ENCODE measurements at regions not wholly inside any gene's neighbourhood (a gene's known extent, or its start where the extent isn't known, plus 50 kb on each side); places are given as distances from the start of the nearest gene placed in this dataset.

DNA sequence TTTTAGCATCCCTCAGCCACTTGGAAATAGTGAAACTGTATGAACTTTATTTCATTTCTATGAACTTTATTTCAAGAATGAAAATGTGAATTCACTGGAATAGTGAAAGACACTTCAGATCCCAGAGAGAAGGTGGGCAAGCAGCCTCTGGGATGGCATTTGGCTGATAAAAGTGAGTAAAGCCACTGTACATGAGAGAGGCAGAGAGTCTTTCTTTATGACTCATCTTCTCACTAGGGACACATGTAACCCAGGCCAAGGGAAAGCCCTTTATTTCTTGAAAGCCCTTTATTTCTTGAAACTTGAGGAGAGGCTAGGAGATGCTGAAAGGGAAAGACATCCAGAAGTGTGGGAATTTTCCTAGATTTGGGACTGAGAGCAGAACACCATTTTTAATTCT lies 148.9 kb upstream of the SMIM30 start:
- Histone ChIP-seq H3K4me3 (ENCODE audit: insufficient read depth, low read depth, low read length) (no peak overlapping the region), H3K4me2 (ENCODE audit: low read depth, low read length) (peak overlapping the region; percentile 50; the same call in 1 of the 2 replicates), H4K5ac (ENCODE audit: low read depth, low read length) (peak overlapping the region; percentile 84; the same call in 1 of the 2 replicates), H4K8ac (ENCODE audit: low read depth in 2 of 2, low read length in 2 of 2) (peak overlapping the region; percentile 69 to 85), H2AK9ac (replicated peaks; ENCODE audit: low read depth, low read length, poor library complexity) (no peak overlapping the region), H3K56ac (ENCODE audit: extremely low read depth, insufficient read depth, low read length) (peak overlapping the region; percentile 44; the same call in 1 of the 2 replicates), H4K20me1 (ENCODE audit: insufficient read depth, low read length) (no peaks in the 10 kb centered on the region), H3K36me3 (ENCODE audit: control insufficient read depth, insufficient read depth, low read length) (no peaks in the 10 kb centered on the region), H3K14ac (replicated peaks; ENCODE audit: low read depth, low read length) (peak overlapping the region; percentile 86), H2AFZ (replicated peaks; ENCODE audit: low read length, poor library complexity) (peak overlapping the region; percentile 64), H2BK120ac (ENCODE audit: low read depth, low read length) (peak overlapping the region; percentile 94), H3K18ac (ENCODE audit: low read depth, low read length) (peak overlapping the region; percentile 89; the same call in 1 of the 2 replicates), H2BK15ac (ENCODE audit: low read depth, low read length) (peak overlapping the region; percentile 63; the same call in 1 of the 3 replicates), H3K27ac (ENCODE audit: insufficient read depth, low read length) (no peak overlapping the region), H3K9ac (ENCODE audit: low read depth, low read length) (no peak overlapping the region), H4K91ac (ENCODE audit: insufficient read depth, low read depth, low read length) (peak overlapping the region; percentile 54), H2BK20ac (ENCODE audit: low read depth, low read length) (peak overlapping the region; percentile 91), H2BK5ac (ENCODE audit: low read depth, low read length, poor library complexity, severe bottlenecking) (peak overlapping the region; percentile 98), H3K79me1 (ENCODE audit: low read depth in 1 of 2, low read length in 2 of 2) (no peaks in the 10 kb centered on the region), H3K23ac (ENCODE audit: low read depth, low read length) (peak overlapping the region; percentile 63; the same call in 1 of the 2 replicates), H3K27me3 (ENCODE audit: control insufficient read depth, insufficient read depth, low read length) (no peaks in the 10 kb centered on the region), H2AK5ac (ENCODE audit: low read depth, low read length) (peak overlapping the region; percentile 61), H3K9me3 (ENCODE audit: control insufficient read depth, insufficient read depth, low read length) (peaks cover 13% of the 10 kb centered on the region), H3K4me1 (ENCODE audit: control insufficient read depth, insufficient read depth, low read length) (peaks cover 8% of the 10 kb centered on the region), H3K4ac (ENCODE audit: low read depth, low read length) (peak overlapping the region; percentile 85; the same call in 1 of the 2 replicates), H3K9me1 (ENCODE audit: insufficient read depth, low read length) (no peaks in the 10 kb centered on the region)
- dilution Hi-C loops (cut with HindIII; ENCODE audit: low sequenced_read_pairs, unreplicated experiment) (no loop called here), intact Hi-C loops (cut with micrococcal nuclease) (no loop called here), in situ Hi-C loops (cut with MboI; ENCODE audit: low sequenced_read_pairs) (no loop called here)
- TF ChIP-seq MAFK (IDR thresholded peaks at IDR 0.05; ENCODE audit: low read depth, low read length) (no peak), FOS (IDR thresholded peaks at IDR 0.05; ENCODE audit: low read depth, low read length) (peak; percentile 23; the same call in 1 of the 2 replicates)
- ATAC-seq (ENCODE audit: low read depth) (peak; percentile 61), DNase-seq (peak; percentile 57)
- BruUV-seq (replicated peaks) = no TSS peak
- ChIA-PET POLR2A (ENCODE audit: unreplicated experiment) (no interaction called here), CTCF (no interaction called here)

All from IMR-90 (cell line).